Omental fat pad (tissue), 3 donors: ENCODE measurements at regions not wholly inside any gene's neighbourhood (a gene's known extent, or its start where the extent isn't known, plus 50 kb on each side); places are given as distances from the start of the nearest gene placed in this dataset.

Experiments used
- ATAC-seq: fragments of 150-250 bp; one replicate; pipeline ENCODE4 v1.9.1; 2016; ENCODE audit warnings: mild to moderate bottlenecking, moderate library complexity; ENCODE audit not compliant: low FRiP score
- DNase-seq: peaks from one replicate; pipeline ENCODE4 v3.0.0-alpha.2; 2019; ENCODE audit warnings: low spot score
- TF ChIP-seq, protein P1 (sequence below), 3 donors: fragments of 450-650 bp; IDR thresholded peaks; one replicate each; pipeline ENCODE4 v1.5.1; 2016 to 2017; ENCODE audit warnings: antibody characterized with exemption in 3 of 3, mild to moderate bottlenecking in 3 of 3, moderate library complexity in 2 of 3

DNA sequence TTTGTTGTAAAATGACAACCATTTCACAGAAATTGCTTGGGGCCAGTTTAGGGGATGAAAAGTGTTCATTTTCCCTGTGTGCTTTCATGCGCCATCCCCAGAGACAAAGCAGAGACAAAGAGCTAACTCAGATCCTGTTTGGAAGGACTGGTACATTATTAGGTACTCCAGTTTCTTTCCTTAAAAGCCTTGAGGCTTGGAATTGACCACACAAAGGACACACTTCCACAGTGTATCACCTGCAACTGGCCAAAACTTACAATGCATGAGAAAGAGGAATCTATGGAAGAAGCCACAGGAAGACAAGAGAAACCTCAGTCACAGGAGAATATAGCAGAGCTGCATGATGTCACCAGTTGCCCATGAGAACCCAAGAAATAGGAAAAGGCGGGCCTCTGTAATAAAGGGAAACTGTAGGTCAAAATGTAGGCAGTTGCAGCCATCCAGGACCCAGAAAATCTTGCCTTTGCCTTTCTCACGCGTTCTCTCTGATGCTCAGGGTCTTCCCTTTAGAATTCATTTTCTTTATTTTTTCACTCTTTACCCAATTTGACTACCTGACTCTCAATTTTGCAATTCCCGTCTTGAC is 339.0 kb downstream of the RMST start:
- no peak for DNase-seq
- TF ChIP-seq, protein P1, sequence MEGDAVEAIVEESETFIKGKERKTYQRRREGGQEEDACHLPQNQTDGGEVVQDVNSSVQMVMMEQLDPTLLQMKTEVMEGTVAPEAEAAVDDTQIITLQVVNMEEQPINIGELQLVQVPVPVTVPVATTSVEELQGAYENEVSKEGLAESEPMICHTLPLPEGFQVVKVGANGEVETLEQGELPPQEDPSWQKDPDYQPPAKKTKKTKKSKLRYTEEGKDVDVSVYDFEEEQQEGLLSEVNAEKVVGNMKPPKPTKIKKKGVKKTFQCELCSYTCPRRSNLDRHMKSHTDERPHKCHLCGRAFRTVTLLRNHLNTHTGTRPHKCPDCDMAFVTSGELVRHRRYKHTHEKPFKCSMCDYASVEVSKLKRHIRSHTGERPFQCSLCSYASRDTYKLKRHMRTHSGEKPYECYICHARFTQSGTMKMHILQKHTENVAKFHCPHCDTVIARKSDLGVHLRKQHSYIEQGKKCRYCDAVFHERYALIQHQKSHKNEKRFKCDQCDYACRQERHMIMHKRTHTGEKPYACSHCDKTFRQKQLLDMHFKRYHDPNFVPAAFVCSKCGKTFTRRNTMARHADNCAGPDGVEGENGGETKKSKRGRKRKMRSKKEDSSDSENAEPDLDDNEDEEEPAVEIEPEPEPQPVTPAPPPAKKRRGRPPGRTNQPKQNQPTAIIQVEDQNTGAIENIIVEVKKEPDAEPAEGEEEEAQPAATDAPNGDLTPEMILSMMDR (IDR thresholded peaks at IDR 0.05) = no peak
- ATAC-seq = no peak

DNA sequence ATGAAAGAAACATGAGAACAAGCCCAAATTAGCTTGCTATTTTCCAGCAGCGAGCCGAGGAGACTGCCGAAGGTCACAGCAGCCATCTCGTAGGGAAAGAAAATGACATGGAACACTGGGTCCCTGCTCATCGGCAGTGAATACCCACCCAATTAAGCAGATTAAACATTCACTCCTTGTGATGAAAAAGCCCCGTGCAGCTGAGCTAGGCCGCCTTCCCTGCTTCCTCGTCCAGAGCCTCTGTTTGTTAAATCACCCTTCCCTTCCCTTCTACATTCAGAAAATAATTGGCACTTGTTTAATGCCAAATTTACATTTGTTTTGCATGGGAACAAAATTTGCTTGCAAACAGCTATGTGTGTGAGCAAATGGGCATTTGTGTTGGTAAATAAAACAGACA is 342.5 kb downstream of the RMST start:
- TF ChIP-seq, protein P1 (IDR thresholded peaks at IDR 0.05) = no peak
- DNase-seq (no peak), ATAC-seq (no peak)

DNA sequence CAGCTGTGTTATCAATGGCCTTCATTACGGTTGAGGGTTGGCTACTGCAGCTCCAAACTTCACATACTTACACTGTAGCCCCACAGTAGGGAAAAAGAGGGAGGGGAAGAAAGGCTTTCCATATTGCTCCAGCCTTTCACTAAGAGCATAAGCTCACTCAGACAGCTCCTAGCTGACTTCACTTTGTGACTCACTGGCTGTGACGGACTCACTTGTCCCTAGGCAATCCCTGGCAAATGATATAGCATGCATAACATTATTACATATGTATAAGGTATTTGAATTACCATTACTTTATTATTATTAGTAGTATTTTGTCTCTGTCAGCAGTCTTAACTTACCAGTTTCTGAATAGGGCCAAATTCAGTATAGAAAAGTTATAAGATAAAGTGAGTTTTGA is 350.7 kb downstream of the RMST start:
- DNase-seq = no peak
- ATAC-seq = no peak
- TF ChIP-seq, protein P1 (IDR thresholded peaks at IDR 0.05) = no peak

DNA sequence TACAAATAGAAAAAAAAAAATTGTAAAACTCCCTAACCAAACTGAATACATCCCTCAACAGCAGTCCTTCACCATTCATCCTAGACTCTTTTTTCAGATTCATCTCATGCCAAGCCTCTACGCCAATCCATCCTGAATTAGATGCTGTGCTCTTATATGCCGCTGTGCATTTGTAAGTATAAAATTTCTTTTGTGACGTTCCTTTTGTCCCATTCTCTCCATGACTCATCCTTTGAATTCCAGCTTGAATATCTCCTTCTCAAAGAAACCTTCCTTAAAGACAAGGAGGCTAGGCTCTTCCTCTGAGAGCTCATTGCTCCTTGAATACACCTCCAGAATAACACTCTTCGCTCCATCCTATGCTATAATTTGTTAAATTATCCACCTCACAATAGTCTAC is 359.2 kb downstream of the RMST start:
- DNase-seq (no peak), ATAC-seq (no peak)
- TF ChIP-seq, protein P1 (IDR thresholded peaks at IDR 0.05) = no peak

DNA sequence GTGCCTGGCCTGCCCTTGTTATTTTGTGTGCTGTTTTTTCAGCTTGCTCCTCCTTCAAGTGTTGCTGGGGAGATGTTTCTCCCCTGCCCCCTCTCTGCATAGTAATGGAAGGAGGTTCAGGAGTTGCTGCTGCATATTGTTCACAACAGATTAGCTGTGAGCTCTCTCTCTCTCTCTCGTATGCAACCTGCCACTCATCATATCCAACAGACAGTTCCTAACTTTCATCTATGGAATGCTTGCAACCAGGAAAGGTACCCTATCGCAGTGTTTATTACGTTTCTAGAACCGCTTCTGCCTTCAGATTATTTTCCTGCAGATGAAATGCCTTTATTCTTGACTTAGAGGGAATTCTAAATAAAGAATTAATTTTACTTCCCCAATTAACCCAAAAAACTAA is 372.9 kb downstream of the RMST start:
- TF ChIP-seq, protein P1 (IDR thresholded peaks at IDR 0.05) = no peak
- no peak for ATAC-seq

DNA sequence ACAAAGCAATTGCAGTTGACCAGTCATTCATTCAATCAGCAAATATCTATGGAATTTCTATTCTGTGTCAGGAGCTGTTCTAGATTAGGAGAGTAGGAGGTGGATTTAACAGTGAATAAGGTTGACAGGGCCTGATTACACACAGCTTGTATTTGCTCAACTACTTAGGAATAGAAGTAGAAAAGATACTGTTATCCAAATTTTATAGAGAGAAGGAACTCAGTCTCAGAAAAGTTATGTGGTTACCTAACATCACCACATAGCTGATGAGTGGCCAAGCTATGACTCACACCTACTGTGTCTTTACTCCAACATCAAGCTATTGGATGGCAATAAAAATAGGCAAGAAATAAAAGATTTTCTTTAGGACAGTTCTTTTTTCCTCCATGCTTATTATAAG is 374.8 kb downstream of the RMST start:
- TF ChIP-seq, protein P1 (IDR thresholded peaks at IDR 0.05) = no peak
- DNase-seq = no peak
- ATAC-seq = peak; percentile 95

More for the DNA sequence above, 372.9 kb downstream of the RMST start:
- DNase-seq = no peak

DNA sequence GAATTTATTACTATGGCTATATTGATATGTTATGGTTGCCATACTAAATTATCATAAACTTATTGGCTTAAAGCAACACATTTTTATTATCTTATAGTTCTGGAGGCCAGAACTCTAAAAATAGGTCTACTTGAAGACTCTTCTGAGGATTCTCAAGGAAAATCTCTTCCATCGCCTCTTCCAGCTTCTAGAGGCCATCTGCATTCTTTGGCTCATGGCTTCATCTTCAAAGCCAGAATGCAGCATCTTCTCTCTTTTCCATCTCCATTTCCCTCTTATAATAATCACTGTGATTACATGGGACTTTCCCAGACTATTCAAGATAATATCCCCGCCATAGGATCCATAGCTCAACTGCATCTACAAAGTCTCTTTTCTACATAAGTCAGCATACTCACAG is 385.4 kb downstream of the RMST start:
- DNase-seq (no peak), ATAC-seq (no peak)
- TF ChIP-seq, protein P1 (IDR thresholded peaks at IDR 0.05) = no peak
